HEK293 (cell line): ENCODE measurements at regions not wholly inside any gene's neighbourhood (a gene's known extent, or its start where the extent isn't known, plus 50 kb on each side); places are given as distances from the start of the nearest gene placed in this dataset.

Experiments
- CTCF ChIA-PET: fragments of 350-600 bp; formaldehyde crosslinking; extraction: SDS; loops from one replicate; lab custom pipeline; 2021; ENCODE audit warnings: antibody characterized with exemption; lab: Yijun Ruan, JAX
- POLR2A ChIA-PET: fragments of 300-600 bp; formaldehyde crosslinking; extraction: SDS; loops from one replicate; lab custom pipeline; 2020; ENCODE audit warnings: antibody characterized with exemption, inconsistent platforms; lab: Yijun Ruan, JAX
- H3K27ac ChIP-seq: fragments of 200-500 bp; sonication (Bioruptor generic); 2 replicates; pipeline ENCODE4 v1.5.1; 2014; ENCODE audit warnings: low read depth, low read length, control low read depth, inconsistent platforms; ENCODE audit errors: extremely low read depth
- H3K36me3 ChIP-seq, 2 experiments: fragments of 200-500 bp in 1 of 2; sonication (Bioruptor generic) in 1 of 2; 1 replicate in 1 of 2; 2 replicates in 1 of 2; pipeline ENCODE4 v1.5.1; 2014 to 2017; ENCODE audit warnings: inconsistent platforms in 2 of 2, low read length in 2 of 2; ENCODE audit not compliant: control insufficient read depth in 2 of 2, insufficient read depth in 1 of 2
- H3K4me1 ChIP-seq: fragments of 200-500 bp; sonication (Bioruptor generic); 2 replicates; pipeline ENCODE4 v1.5.1; 2014; ENCODE audit warnings: mild to moderate bottlenecking, low read length, inconsistent platforms; ENCODE audit not compliant: control insufficient read depth, insufficient read depth
- H3K4me3 ChIP-seq: 2 replicates; pipeline ENCODE4 v1.5.1; 2011; ENCODE audit warnings: low read depth, mild to moderate bottlenecking, control low read depth, low read length, moderate library complexity
- H3K9me3 ChIP-seq: fragments of 200-500 bp; sonication (Bioruptor generic); 2 replicates; pipeline ENCODE4 v1.5.1; 2014; ENCODE audit warnings: low read depth, low read length, inconsistent platforms; ENCODE audit not compliant: control insufficient read depth, insufficient read depth
- REPIN1 ChIP-seq: fragments of 450-650 bp; formaldehyde crosslinking; IDR thresholded peaks from 2 replicates; pipeline ENCODE4 v1.5.1; 2017; ENCODE audit warnings: missing biosample characterization, missing genetic modification characterization, low read depth
- TCF7L2 ChIP-seq: IDR thresholded peaks from 2 replicates; pipeline ENCODE4 v1.6.1; 2011; ENCODE audit warnings: low read depth, mild to moderate bottlenecking, inconsistent platforms, low read length, moderate library complexity, borderline replicate concordance
- ZBTB17 ChIP-seq: fragments of 450-650 bp; formaldehyde crosslinking; IDR thresholded peaks from 2 replicates; pipeline ENCODE4 v1.5.1; 2016; ENCODE audit warnings: missing biosample characterization, missing genetic modification characterization
- ZBTB7A ChIP-seq: fragments of 450-650 bp; formaldehyde crosslinking; IDR thresholded peaks from 2 replicates; pipeline ENCODE4 v1.5.1; 2016; ENCODE audit warnings: low read depth, missing biosample characterization, missing genetic modification characterization
- ZEB2 ChIP-seq: fragments of 450-650 bp; formaldehyde crosslinking; IDR thresholded peaks from 2 replicates; pipeline ENCODE4 v1.5.1; 2016; ENCODE audit warnings: missing biosample characterization, missing genetic modification characterization
- ZFP41 ChIP-seq: fragments of 450-650 bp; formaldehyde crosslinking; IDR thresholded peaks from 2 replicates; pipeline ENCODE4 v1.5.1; 2016; ENCODE audit warnings: missing biosample characterization, missing genetic modification characterization, borderline replicate concordance
- ZNF157 ChIP-seq: fragments of 450-650 bp; formaldehyde crosslinking; IDR thresholded peaks from 2 replicates; pipeline ENCODE4 v1.5.1; 2016; ENCODE audit warnings: missing biosample characterization, missing genetic modification characterization
- ZNF184 ChIP-seq: fragments of 450-650 bp; IDR thresholded peaks from 2 replicates; pipeline ENCODE4 v1.5.1; 2018; ENCODE audit warnings: missing biosample characterization, mild to moderate bottlenecking, missing genetic modification characterization
- ZNF248 ChIP-seq: fragments of 450-650 bp; formaldehyde crosslinking; IDR thresholded peaks from 2 replicates; pipeline ENCODE4 v1.5.1; 2017; ENCODE audit warnings: missing biosample characterization, missing genetic modification characterization
- ZNF585B ChIP-seq: fragments of 450-650 bp; formaldehyde crosslinking; IDR thresholded peaks from 2 replicates; pipeline ENCODE4 v1.5.1; 2016; ENCODE audit warnings: missing biosample characterization, missing genetic modification characterization
- ZNF623 ChIP-seq: fragments of 450-650 bp; formaldehyde crosslinking; IDR thresholded peaks from 2 replicates; pipeline ENCODE4 v1.5.1; 2016; ENCODE audit warnings: missing biosample characterization, missing genetic modification characterization
- ZNF777 ChIP-seq: fragments of 450-650 bp; formaldehyde crosslinking; IDR thresholded peaks from 2 replicates; pipeline ENCODE4 v1.5.1; 2017; ENCODE audit warnings: missing biosample characterization, missing genetic modification characterization, borderline replicate concordance
- ZNF843 ChIP-seq: fragments of 450-650 bp; formaldehyde crosslinking; IDR thresholded peaks from 2 replicates; pipeline ENCODE4 v1.5.1; 2016; ENCODE audit warnings: missing biosample characterization, missing genetic modification characterization
- ZSCAN23 ChIP-seq: fragments of 450-650 bp; formaldehyde crosslinking; IDR thresholded peaks from 2 replicates; pipeline ENCODE4 v1.5.1; 2016; ENCODE audit warnings: missing biosample characterization, missing genetic modification characterization
- TF ChIP-seq, protein P1 (sequence below): fragments of 450-650 bp; IDR thresholded peaks from 2 replicates; pipeline ENCODE4 v1.5.1; 2018; ENCODE audit warnings: missing biosample characterization, mild to moderate bottlenecking, missing genetic modification characterization
- TF ChIP-seq, protein P2 (sequence below): fragments of 450-650 bp; formaldehyde crosslinking; IDR thresholded peaks from 2 replicates; pipeline ENCODE4 v1.5.1; 2016; ENCODE audit warnings: missing biosample characterization, missing genetic modification characterization
- TF ChIP-seq, protein P3 (sequence below): fragments of 450-650 bp; formaldehyde crosslinking; IDR thresholded peaks from 2 replicates; pipeline ENCODE4 v1.5.1; 2017; ENCODE audit warnings: missing biosample characterization, missing genetic modification characterization

DNA sequence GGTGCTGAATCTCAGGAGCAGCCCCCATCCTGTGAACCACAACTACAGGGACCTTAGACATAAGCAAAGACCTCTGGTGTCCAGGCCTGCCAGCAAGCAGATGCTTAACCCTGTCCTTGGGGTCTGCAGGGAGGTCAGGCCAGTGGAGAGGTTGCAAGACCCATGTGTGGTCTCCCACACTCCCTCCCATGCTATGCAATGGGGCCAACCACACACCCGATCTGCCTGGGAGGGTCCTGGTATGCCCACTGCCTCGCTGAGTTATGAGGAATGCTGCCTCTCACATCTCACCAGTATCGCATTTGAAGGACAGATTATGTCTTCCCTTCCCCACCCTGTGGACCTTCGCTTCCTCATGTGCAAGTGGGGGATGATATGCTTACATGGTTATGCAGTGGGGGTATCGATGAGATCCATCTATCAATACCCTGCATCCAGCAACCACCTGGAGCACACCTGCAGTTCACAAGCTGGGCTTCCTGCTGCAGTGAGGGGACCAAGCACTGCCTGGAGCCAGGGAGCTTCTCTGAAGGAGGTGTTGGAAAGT is 191.6 kb downstream of the ZNF716 start (continued):
- TF ChIP-seq ZNF623 (tag by site-specific recombination): no peak
- no peak for TF ChIP-seq ZNF157 (tag by site-specific recombination)
- no peak for TF ChIP-seq ZBTB7A (tag by site-specific recombination)
- TF ChIP-seq ZEB2: no peak
- TF ChIP-seq ZNF843 (tag by site-specific recombination): no peak
- TF ChIP-seq REPIN1 (tag by site-specific recombination): no peak
- TF ChIP-seq ZNF248 (tag by site-specific recombination): no peak
- TF ChIP-seq, all 188 proteins: peak for 0

DNA sequence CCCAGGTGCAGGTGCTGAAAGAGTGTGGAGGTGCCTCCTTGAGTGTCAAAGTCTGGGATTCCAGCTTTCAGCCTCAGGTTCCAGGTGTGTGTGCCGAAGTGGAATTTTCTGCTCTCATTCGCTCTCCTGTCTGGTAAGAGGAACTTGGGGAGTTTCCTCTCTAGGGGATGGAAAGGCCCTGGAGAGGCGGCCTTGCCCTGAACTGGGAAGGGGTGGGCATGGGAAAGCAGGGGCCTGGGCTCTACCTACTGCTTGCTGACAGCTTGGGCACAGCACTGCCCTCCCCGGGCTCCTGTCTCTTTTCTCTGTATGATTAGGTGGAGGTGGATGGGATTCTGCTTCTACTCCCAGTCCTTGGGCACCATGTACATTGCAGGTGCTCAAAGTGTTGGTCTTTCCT is 192.8 kb downstream of the ZNF716 start:
- H3K4me1 ChIP-seq: no peaks in the 10 kb centered on the region
- ChIA-PET POLR2A (no interaction called here), CTCF (no interaction called here)
- H3K9me3 ChIP-seq: no peaks in the 10 kb centered on the region
- no peak overlapping the region for H3K27ac ChIP-seq
- TF ChIP-seq TCF7L2 (no peak), ZNF777 (no peak), ZSCAN23 (tag by site-specific recombination) (no peak), ZNF585B (tag by site-specific recombination) (no peak), ZFP41 (tag by site-specific recombination) (no peak)
- TF ChIP-seq, protein P1, sequence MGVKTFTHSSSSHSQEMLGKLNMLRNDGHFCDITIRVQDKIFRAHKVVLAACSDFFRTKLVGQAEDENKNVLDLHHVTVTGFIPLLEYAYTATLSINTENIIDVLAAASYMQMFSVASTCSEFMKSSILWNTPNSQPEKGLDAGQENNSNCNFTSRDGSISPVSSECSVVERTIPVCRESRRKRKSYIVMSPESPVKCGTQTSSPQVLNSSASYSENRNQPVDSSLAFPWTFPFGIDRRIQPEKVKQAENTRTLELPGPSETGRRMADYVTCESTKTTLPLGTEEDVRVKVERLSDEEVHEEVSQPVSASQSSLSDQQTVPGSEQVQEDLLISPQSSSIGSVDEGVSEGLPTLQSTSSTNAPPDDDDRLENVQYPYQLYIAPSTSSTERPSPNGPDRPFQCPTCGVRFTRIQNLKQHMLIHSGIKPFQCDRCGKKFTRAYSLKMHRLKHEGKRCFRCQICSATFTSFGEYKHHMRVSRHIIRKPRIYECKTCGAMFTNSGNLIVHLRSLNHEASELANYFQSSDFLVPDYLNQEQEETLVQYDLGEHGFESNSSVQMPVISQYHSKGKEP: no peak
- TF ChIP-seq, protein P2, sequence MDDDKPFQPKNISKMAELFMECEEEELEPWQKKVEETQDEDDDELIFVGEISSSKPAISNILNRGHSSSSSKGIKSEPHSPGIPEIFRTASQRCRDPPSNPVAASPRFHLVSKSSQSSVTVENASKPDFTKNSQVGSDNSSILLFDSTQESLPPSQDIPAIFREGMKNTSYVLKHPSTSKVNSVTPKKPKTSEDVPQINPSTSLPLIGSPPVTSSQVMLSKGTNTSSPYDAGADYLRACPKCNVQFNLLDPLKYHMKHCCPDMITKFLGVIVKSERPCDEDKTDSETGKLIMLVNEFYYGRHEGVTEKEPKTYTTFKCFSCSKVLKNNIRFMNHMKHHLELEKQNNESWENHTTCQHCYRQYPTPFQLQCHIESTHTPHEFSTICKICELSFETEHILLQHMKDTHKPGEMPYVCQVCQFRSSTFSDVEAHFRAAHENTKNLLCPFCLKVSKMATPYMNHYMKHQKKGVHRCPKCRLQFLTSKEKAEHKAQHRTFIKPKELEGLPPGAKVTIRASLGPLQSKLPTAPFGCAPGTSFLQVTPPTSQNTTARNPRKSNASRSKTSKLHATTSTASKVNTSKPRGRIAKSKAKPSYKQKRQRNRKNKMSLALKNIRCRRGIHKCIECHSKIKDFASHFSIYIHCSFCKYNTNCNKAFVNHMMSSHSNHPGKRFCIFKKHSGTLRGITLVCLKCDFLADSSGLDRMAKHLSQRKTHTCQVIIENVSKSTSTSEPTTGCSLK (tag by site-specific recombination): no peak
- TF ChIP-seq, protein P3, sequence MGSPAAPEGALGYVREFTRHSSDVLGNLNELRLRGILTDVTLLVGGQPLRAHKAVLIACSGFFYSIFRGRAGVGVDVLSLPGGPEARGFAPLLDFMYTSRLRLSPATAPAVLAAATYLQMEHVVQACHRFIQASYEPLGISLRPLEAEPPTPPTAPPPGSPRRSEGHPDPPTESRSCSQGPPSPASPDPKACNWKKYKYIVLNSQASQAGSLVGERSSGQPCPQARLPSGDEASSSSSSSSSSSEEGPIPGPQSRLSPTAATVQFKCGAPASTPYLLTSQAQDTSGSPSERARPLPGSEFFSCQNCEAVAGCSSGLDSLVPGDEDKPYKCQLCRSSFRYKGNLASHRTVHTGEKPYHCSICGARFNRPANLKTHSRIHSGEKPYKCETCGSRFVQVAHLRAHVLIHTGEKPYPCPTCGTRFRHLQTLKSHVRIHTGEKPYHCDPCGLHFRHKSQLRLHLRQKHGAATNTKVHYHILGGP (tag by site-specific recombination): no peak
- H3K4me3 ChIP-seq: no peak overlapping the region
- H3K36me3 ChIP-seq: no peaks in the 10 kb centered on the region

DNA sequence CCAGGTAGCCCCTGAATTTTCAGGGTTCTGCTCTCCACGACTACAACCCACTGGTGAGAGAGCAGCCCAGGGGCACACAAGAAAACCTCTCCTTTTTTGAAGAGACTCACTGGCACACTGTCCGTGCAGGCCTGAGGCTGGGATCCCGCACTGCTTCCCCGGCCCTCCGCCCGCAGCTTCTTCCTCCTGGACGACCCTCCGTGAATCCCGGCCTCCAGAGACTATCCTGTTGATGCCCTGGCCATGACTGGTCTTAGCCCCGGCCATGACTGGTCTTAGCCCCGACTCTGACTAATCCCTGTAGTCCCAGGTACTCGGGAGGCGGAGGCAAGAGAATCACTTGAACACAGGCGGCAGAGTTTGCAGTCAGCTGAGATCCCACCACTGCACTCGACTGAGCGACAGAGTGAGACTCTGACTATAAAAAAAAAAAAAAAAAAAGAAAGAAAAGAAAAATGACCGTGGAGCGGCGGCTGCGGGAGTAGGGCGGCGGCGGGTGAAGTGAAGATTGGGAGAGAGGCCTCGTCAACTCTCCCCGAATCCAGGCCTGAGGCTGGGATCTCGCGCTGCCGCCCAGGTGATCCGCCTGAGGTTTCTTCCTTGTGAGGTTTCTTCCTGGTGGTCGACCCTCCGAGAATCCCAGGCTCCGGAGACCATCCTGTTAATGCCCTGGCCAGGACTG is 196.4 kb downstream of the ZNF716 start:
- Histone ChIP-seq H3K36me3 (no peaks in the 10 kb centered on the region), H3K4me3 (no peak overlapping the region), H3K4me1 (no peaks in the 10 kb centered on the region), H3K27ac (no peak overlapping the region), H3K9me3 (no peaks in the 10 kb centered on the region)
- TF ChIP-seq ZNF184 (tag by site-specific recombination) (no peak), ZBTB17 (tag by site-specific recombination) (no peak)
- ChIA-PET POLR2A (no interaction called here), CTCF (no interaction called here)
